WTC11 (cell line): ENCODE measurements at regions not wholly inside any gene's neighbourhood (a gene's known extent, or its start where the extent isn't known, plus 50 kb on each side); places are given as distances from the start of the nearest gene placed in this dataset.

Source experiments
- ATAC-seq: fragments of 200-7000 bp; cut with Tn5 transposase; 2 replicates; pipeline ENCODE4 v1.10.0; 2021; ENCODE audit warnings: mild to moderate bottlenecking, moderate library complexity
- CTCF ChIA-PET: fragments of 300-600 bp; sonication (Branson Sonifier 250); formaldehyde crosslinking; loops from one replicate; lab custom pipeline; 2021; ENCODE audit warnings: antibody characterized with exemption; lab: Charles Lee
- POLR2A ChIA-PET: fragments of 350-600 bp; sonication (Branson Sonifier 250); formaldehyde crosslinking; loops from one replicate; lab custom pipeline; 2021; ENCODE audit warnings: antibody characterized with exemption; lab: Charles Lee
- DNase-seq: peaks from one replicate; pipeline ENCODE4 v3.0.0; 2021; ENCODE audit warnings: low spot score
- H3K27ac Mint-ChIP-seq: 2 replicates; pipeline ENCODE4 v1.8.0; 2021; ENCODE audit warnings: mixed read lengths
- H3K27me3 Mint-ChIP-seq: 2 replicates; pipeline ENCODE4 v1.8.0; 2021; ENCODE audit warnings: low read depth, mild to moderate bottlenecking, moderate library complexity, mixed read lengths
- H3K36me3 Mint-ChIP-seq: 2 replicates; pipeline ENCODE4 v1.8.0; 2021; ENCODE audit warnings: mixed read lengths
- H3K4me1 Mint-ChIP-seq: 2 replicates; pipeline ENCODE4 v1.8.0; 2022; ENCODE audit warnings: mixed read lengths
- H3K4me3 Mint-ChIP-seq: 2 replicates; pipeline ENCODE4 v1.8.0; 2021; ENCODE audit warnings: mild to moderate bottlenecking, moderate library complexity, mixed read lengths
- H3K9me3 Mint-ChIP-seq: 2 replicates; pipeline ENCODE4 v1.8.0; 2021; ENCODE audit warnings: mixed read lengths
- ERG ChIP-seq: fragments of 250-450 bp; sonication (Bioruptor Pico); IDR thresholded peaks from 2 replicates; pipeline ENCODE4 v1.8.0; 2021; ENCODE audit warnings: mild to moderate bottlenecking
- FOXJ3 ChIP-seq: sonication (generic); formaldehyde crosslinking; IDR thresholded peaks from 2 replicates; pipeline ENCODE4 v1.9.0; 2021; ENCODE audit warnings: missing genetic modification reagents, mild to moderate bottlenecking, borderline replicate concordance
- FOXK1 ChIP-seq: sonication (generic); formaldehyde crosslinking; IDR thresholded peaks from 2 replicates; pipeline ENCODE4 v1.8.0; 2022; ENCODE audit warnings: mild to moderate bottlenecking, moderate library complexity, missing genetic modification reagents
- HMGA2 ChIP-seq: fragments of 250-450 bp; sonication (Bioruptor Pico); IDR thresholded peaks from 2 replicates; pipeline ENCODE4 v1.4.0; 2021; ENCODE audit warnings: mild to moderate bottlenecking, moderate library complexity
- MXD4 ChIP-seq: fragments of 250-450 bp; sonication (Bioruptor Pico); IDR thresholded peaks from 2 replicates; pipeline ENCODE4 v1.8.0; 2021; ENCODE audit warnings: mild to moderate bottlenecking, moderate library complexity, borderline replicate concordance
- OVOL2 ChIP-seq: fragments of 250-450 bp; sonication (Bioruptor Pico); IDR thresholded peaks from 2 replicates; pipeline ENCODE4 v1.9.0; 2021; ENCODE audit warnings: mild to moderate bottlenecking, borderline replicate concordance
- RORB ChIP-seq: fragments of 250-450 bp; sonication (Bioruptor Pico); IDR thresholded peaks from 2 replicates; pipeline ENCODE4 v1.9.0; 2021; ENCODE audit warnings: mild to moderate bottlenecking
- SMAD4 ChIP-seq: sonication (generic); formaldehyde crosslinking; IDR thresholded peaks from 2 replicates; pipeline ENCODE4 v1.8.0; 2022; ENCODE audit warnings: mild to moderate bottlenecking, missing genetic modification reagents
- TEAD1 ChIP-seq: sonication (generic); formaldehyde crosslinking; IDR thresholded peaks from 2 replicates; pipeline ENCODE4 v1.8.0; 2022; ENCODE audit warnings: mild to moderate bottlenecking, missing genetic modification reagents
- TEAD4 ChIP-seq: sonication (generic); formaldehyde crosslinking; IDR thresholded peaks from 2 replicates; pipeline ENCODE4 v1.8.0; 2022; ENCODE audit warnings: mild to moderate bottlenecking, missing genetic modification reagents
- ZNF423 ChIP-seq: fragments of 250-450 bp; sonication (Bioruptor Pico); IDR thresholded peaks from 2 replicates; pipeline ENCODE4 v2.1.2; 2022; ENCODE audit warnings: mild to moderate bottlenecking, moderate library complexity
- TF ChIP-seq, protein P1 (sequence below): sonication (generic); formaldehyde crosslinking; IDR thresholded peaks from 2 replicates; pipeline ENCODE4 v1.8.1; 2023; ENCODE audit warnings: mild to moderate bottlenecking, moderate library complexity, missing genetic modification reagents
- TF ChIP-seq, protein P2 (sequence below): sonication (generic); formaldehyde crosslinking; IDR thresholded peaks from 2 replicates; pipeline ENCODE4 v1.8.1; 2022; ENCODE audit warnings: low read depth, mild to moderate bottlenecking, moderate library complexity, missing genetic modification reagents, borderline replicate concordance
- TF ChIP-seq, protein P3 (sequence below): fragments of 250-450 bp; sonication (Bioruptor Pico); IDR thresholded peaks from 2 replicates; pipeline ENCODE4 v1.9.0; 2021; ENCODE audit warnings: mild to moderate bottlenecking, borderline replicate concordance
- TF ChIP-seq, protein P4 (sequence below): sonication (generic); formaldehyde crosslinking; IDR thresholded peaks from 2 replicates; pipeline ENCODE4 v1.8.0; 2023; ENCODE audit warnings: missing genetic modification reagents
- TF ChIP-seq, protein P5 (sequence below): fragments of 250-450 bp; sonication (Bioruptor Pico); IDR thresholded peaks from 2 replicates; pipeline ENCODE4 v1.9.0; 2021; ENCODE audit warnings: mild to moderate bottlenecking

DNA sequence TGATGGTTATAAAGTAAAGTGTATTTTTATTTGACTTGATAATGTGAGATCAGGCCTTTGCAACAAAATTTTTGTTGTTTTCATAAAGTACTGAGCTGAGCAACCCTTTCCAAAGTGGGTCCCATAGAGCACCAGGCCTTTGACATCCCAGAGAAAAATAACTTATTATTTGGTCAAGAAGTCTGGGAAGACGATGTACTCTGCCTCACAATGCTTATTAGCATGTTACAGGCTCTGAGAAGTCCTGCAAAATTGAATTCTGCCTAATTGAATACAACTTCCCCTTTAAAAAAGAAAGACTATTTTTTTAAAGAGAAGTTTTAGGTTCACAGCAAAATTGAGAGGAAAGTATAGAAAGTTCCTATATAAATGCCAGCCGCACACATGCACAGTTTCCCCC is 151.5 kb upstream of the TCF4 start (continued):
- TF ChIP-seq FOXJ3 (CRISPR knock-in tag) = no peak
- TF ChIP-seq, all 79 proteins: peak for 0

DNA sequence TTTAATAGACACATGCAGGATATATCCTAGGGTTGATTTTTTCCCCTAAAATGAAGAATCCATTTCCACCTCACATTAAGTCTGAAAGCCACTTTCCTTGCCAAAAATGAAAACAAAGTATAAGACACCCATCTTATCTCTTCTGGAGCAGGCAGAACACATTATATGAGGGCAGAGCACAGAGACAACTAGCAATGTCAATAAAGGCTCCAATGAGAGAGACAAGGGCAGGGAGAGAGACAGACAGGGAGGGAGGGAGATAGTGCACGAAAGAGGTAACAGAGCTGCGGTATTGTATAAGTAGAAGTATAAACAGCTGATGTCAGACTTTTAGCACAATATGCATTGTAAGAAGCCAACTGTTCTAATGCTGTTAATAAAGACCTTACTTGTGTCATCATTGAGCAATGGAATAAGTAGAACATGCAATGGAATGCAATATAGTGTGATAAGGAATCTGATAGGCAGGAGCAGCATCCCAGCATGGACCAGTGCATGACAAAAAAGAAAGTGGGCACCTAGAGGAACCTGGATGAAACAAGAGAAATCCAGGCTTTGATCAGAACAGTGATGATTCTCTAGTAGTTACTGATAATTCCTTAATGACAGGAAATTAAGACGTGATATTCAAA is 150.6 kb upstream of the TCF4 start:
- no peak for DNase-seq
- Mint-ChIP-seq H3K9me3 (no peaks in the 10 kb centered on the region), H3K4me3 (no peak overlapping the region), H3K36me3 (peaks cover 3% of the 10 kb centered on the region; the same call in 1 of the 2 replicates)
- ChIA-PET CTCF (no interaction called here), POLR2A (no interaction called here)
- TF ChIP-seq TEAD1 (CRISPR knock-in tag) (no peak), HMGA2 (CRISPR knock-in tag) (no peak), TEAD4 (no peak), FOXK1 (CRISPR knock-in tag) (no peak), RORB (CRISPR knock-in tag) (no peak)
- TF ChIP-seq, protein P1, sequence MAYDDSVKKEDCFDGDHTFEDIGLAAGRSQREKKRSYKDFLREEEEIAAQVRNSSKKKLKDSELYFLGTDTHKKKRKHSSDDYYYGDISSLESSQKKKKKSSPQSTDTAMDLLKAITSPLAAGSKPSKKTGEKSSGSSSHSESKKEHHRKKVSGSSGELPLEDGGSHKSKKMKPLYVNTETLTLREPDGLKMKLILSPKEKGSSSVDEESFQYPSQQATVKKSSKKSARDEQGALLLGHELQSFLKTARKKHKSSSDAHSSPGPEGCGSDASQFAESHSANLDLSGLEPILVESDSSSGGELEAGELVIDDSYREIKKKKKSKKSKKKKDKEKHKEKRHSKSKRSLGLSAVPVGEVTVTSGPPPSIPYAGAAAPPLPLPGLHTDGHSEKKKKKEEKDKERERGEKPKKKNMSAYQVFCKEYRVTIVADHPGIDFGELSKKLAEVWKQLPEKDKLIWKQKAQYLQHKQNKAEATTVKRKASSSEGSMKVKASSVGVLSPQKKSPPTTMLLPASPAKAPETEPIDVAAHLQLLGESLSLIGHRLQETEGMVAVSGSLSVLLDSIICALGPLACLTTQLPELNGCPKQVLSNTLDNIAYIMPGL (CRISPR knock-in tag) = no peak
- TF ChIP-seq, protein P2, sequence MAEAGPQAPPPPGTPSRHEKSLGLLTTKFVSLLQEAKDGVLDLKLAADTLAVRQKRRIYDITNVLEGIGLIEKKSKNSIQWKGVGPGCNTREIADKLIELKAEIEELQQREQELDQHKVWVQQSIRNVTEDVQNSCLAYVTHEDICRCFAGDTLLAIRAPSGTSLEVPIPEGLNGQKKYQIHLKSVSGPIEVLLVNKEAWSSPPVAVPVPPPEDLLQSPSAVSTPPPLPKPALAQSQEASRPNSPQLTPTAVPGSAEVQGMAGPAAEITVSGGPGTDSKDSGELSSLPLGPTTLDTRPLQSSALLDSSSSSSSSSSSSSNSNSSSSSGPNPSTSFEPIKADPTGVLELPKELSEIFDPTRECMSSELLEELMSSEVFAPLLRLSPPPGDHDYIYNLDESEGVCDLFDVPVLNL (CRISPR knock-in tag) = no peak
- TF ChIP-seq, protein P3, sequence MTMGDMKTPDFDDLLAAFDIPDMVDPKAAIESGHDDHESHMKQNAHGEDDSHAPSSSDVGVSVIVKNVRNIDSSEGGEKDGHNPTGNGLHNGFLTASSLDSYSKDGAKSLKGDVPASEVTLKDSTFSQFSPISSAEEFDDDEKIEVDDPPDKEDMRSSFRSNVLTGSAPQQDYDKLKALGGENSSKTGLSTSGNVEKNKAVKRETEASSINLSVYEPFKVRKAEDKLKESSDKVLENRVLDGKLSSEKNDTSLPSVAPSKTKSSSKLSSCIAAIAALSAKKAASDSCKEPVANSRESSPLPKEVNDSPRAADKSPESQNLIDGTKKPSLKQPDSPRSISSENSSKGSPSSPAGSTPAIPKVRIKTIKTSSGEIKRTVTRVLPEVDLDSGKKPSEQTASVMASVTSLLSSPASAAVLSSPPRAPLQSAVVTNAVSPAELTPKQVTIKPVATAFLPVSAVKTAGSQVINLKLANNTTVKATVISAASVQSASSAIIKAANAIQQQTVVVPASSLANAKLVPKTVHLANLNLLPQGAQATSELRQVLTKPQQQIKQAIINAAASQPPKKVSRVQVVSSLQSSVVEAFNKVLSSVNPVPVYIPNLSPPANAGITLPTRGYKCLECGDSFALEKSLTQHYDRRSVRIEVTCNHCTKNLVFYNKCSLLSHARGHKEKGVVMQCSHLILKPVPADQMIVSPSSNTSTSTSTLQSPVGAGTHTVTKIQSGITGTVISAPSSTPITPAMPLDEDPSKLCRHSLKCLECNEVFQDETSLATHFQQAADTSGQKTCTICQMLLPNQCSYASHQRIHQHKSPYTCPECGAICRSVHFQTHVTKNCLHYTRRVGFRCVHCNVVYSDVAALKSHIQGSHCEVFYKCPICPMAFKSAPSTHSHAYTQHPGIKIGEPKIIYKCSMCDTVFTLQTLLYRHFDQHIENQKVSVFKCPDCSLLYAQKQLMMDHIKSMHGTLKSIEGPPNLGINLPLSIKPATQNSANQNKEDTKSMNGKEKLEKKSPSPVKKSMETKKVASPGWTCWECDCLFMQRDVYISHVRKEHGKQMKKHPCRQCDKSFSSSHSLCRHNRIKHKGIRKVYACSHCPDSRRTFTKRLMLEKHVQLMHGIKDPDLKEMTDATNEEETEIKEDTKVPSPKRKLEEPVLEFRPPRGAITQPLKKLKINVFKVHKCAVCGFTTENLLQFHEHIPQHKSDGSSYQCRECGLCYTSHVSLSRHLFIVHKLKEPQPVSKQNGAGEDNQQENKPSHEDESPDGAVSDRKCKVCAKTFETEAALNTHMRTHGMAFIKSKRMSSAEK (CRISPR knock-in tag) = no peak
- TF ChIP-seq, protein P4, sequence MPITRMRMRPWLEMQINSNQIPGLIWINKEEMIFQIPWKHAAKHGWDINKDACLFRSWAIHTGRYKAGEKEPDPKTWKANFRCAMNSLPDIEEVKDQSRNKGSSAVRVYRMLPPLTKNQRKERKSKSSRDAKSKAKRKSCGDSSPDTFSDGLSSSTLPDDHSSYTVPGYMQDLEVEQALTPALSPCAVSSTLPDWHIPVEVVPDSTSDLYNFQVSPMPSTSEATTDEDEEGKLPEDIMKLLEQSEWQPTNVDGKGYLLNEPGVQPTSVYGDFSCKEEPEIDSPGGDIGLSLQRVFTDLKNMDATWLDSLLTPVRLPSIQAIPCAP = no peak
- TF ChIP-seq, all 79 proteins: peak for 0
- H3K27me3 Mint-ChIP-seq = no peaks in the 10 kb centered on the region
- H3K4me1 Mint-ChIP-seq = peaks cover 4% of the 10 kb centered on the region; the same call in 1 of the 2 replicates
- H3K27ac Mint-ChIP-seq = no peak overlapping the region
- ATAC-seq = no peak

- POLR2A ChIA-PET = no interaction called here
- ATAC-seq = no peak
- no peaks in the 10 kb centered on the region for H3K27me3 Mint-ChIP-seq
- no peak for DNase-seq
- H3K27ac Mint-ChIP-seq = 0 out of 2 replicates have a peak overlapping the region, but pooled peaks have one; percentile 13
- H3K4me3 Mint-ChIP-seq = no peak overlapping the region
- CTCF ChIA-PET = no interaction called here
- H3K4me1 Mint-ChIP-seq = peaks cover 4% of the 10 kb centered on the region; the same call in 1 of the 2 replicates
- H3K36me3 Mint-ChIP-seq = peaks cover 3% of the 10 kb centered on the region; the same call in 1 of the 2 replicates
- no peaks in the 10 kb centered on the region for H3K9me3 Mint-ChIP-seq
- TF ChIP-seq SMAD4 (CRISPR knock-in tag) (no peak), MXD4 (no peak), OVOL2 (CRISPR knock-in tag) (no peak), ERG (CRISPR knock-in tag) (no peak), ZNF423 (CRISPR knock-in tag) (no peak)
- TF ChIP-seq, protein P5, sequence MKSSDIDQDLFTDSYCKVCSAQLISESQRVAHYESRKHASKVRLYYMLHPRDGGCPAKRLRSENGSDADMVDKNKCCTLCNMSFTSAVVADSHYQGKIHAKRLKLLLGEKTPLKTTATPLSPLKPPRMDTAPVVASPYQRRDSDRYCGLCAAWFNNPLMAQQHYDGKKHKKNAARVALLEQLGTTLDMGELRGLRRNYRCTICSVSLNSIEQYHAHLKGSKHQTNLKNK (CRISPR knock-in tag) = no peak
Observed at GRCh38 chr18:55737781-55738468, 149.9 kb upstream of the TCF4 start.
